ENCODE measurements at regions not wholly inside any gene's neighbourhood (a gene's known extent, or its start where the extent isn't known, plus 50 kb on each side); places are given as distances from the start of the nearest gene placed in this dataset.

- TF ChIP-seq FOXM1 (IDR thresholded peaks at IDR 0.05; ENCODE audit: borderline replicate concordance) (no peak), FOXK2 (IDR thresholded peaks at IDR 0.05) (no peak), NFRKB (IDR thresholded peaks at IDR 0.05) (no peak), SUZ12 (IDR thresholded peaks at IDR 0.05) (no peak), ELF4 (IDR thresholded peaks at IDR 0.05) (no peak), SP1 (IDR thresholded peaks at IDR 0.05) (no peak), LEF1 (IDR thresholded peaks at IDR 0.05; ENCODE audit: borderline replicate concordance) (no peak), BHLHE40 (IDR thresholded peaks at IDR 0.05; ENCODE audit: borderline replicate concordance) (no peak), HDGF (IDR thresholded peaks at IDR 0.05; ENCODE audit: borderline replicate concordance) (no peak), TARDBP (IDR thresholded peaks at IDR 0.05) (no peak), ZNF384 (IDR thresholded peaks at IDR 0.05) (no peak), ARNT (IDR thresholded peaks at IDR 0.05) (no peak)
These were observed 535.2 kb downstream of the IRX1 start for GRCh38 chr5:4130819-4131218.

Data from HEK293T (cell line).